H1 (cell line): ENCODE measurements at regions not wholly inside any gene's neighbourhood (a gene's known extent, or its start where the extent isn't known, plus 50 kb on each side); places are given as distances from the start of the nearest gene placed in this dataset.

Source experiments
- CTCF ChIA-PET: fragments of 300-600 bp; sonication (Branson Sonifier 250); formaldehyde crosslinking; loops from one replicate; lab custom pipeline; 2021; ENCODE audit not compliant: partially characterized antibody; lab: Charles Lee
- POLR2A ChIA-PET: fragments of 300-600 bp; sonication (Branson Sonifier 250); formaldehyde crosslinking; loops from one replicate; lab custom pipeline; 2021; ENCODE audit warnings: inconsistent platforms; ENCODE audit not compliant: partially characterized antibody; lab: Charles Lee
- DNase-seq, 2 experiments: peaks; one replicate each; pipeline versions ENCODE4 v3.0.0 to v3.0.0-alpha.2; 2010 to 2022; ENCODE audit warnings: low spot score in 2 of 2, low read depth in 1 of 2, mixed read lengths in 1 of 2
- FAIRE-seq: peaks from 2 replicates; lab custom pipeline; 2011; peaks lifted over from hg19 to GRCh38; lab: Jason Lieb, UNC
- H2AFZ ChIP-seq: 2 replicates; pipeline ENCODE4 v1.8.1; 2012; ENCODE audit warnings: low read length, inconsistent platforms
- H2AK5ac ChIP-seq: 2 replicates; pipeline ENCODE4 v1.6.1; 2013; ENCODE audit warnings: low read depth, low read length
- H2BK120ac ChIP-seq: replicated peaks from 2 replicates; pipeline ENCODE3; 2013; ENCODE audit warnings: low read depth, low read length, inconsistent platforms
- H2BK12ac ChIP-seq: 2 replicates; pipeline ENCODE4 v1.6.1; 2013; ENCODE audit warnings: low read depth, low read length
- H2BK15ac ChIP-seq: 2 replicates; pipeline ENCODE4 v1.6.1; 2013; ENCODE audit warnings: low read length
- H2BK20ac ChIP-seq: 2 replicates; pipeline ENCODE4 v1.6.1; 2013; ENCODE audit warnings: low read length
- H2BK5ac ChIP-seq: 2 replicates; pipeline ENCODE4 v1.6.1; 2013; ENCODE audit warnings: low read depth, low read length
- H3K14ac ChIP-seq: 2 replicates; pipeline ENCODE4 v1.6.1; 2013; ENCODE audit warnings: inconsistent platforms; ENCODE audit not compliant: insufficient read length
- H3K18ac ChIP-seq: 2 replicates; pipeline ENCODE4 v1.6.1; 2013; ENCODE audit warnings: low read length; ENCODE audit errors: extremely low read depth
- H3K23ac ChIP-seq: 2 replicates; pipeline ENCODE4 v1.6.1; 2013; ENCODE audit warnings: inconsistent platforms; ENCODE audit not compliant: insufficient read length
- H3K23me2 ChIP-seq: 2 replicates; pipeline ENCODE4 v1.6.1; 2013; ENCODE audit warnings: low read depth, low read length
- H3K27ac ChIP-seq: 2 replicates; pipeline ENCODE4 v1.6.1; 2011; ENCODE audit warnings: low read depth, low read length, inconsistent platforms
- H3K27me3 ChIP-seq, 4 experiments: replicated peaks in 1 of 4; 1 replicate in 1 of 4; 2 replicates in 3 of 4; pipeline versions ENCODE4 v1.6.1 to v1.8.1; 2011 to 2013; ENCODE audit warnings: low read length in 3 of 4, mild to moderate bottlenecking in 3 of 4, inconsistent platforms in 2 of 4, mixed read lengths in 2 of 4, moderate library complexity in 1 of 4; ENCODE audit not compliant: control insufficient read depth in 3 of 4, insufficient read depth in 3 of 4; ENCODE audit errors: extremely low read depth in 1 of 4
- H3K36me3 ChIP-seq, 4 experiments: 2 replicates each; pipeline versions ENCODE4 v1.6.1 to v1.8.1; 2011 to 2013; ENCODE audit warnings: mild to moderate bottlenecking in 4 of 4, low read length in 3 of 4, moderate library complexity in 2 of 4, control low read depth in 1 of 4, inconsistent platforms in 1 of 4; ENCODE audit not compliant: insufficient read depth in 4 of 4, control insufficient read depth in 2 of 4
- H3K4ac ChIP-seq: replicated peaks from 2 replicates; pipeline ENCODE3; 2013; ENCODE audit warnings: low read length, low read depth, mixed read lengths, inconsistent platforms; ENCODE audit not compliant: insufficient read length
- H3K4me1 ChIP-seq, 4 experiments: replicated peaks in 1 of 4; 1 replicate in 1 of 4; 2 replicates in 3 of 4; pipeline versions ENCODE4 v1.6.1 to v1.8.1; 2011 to 2013; ENCODE audit warnings: low read length in 3 of 4, inconsistent platforms in 2 of 4, mixed read lengths in 1 of 4; ENCODE audit not compliant: insufficient read depth in 4 of 4, control insufficient read depth in 3 of 4
- H3K4me2 ChIP-seq, 2 experiments: 2 replicates each; pipeline versions ENCODE4 v1.6.1 to v1.8.1; 2011 to 2013; ENCODE audit warnings: low read depth in 2 of 2, low read length in 2 of 2, control low read depth in 1 of 2, inconsistent platforms in 1 of 2, mild to moderate bottlenecking in 1 of 2; ENCODE audit not compliant: insufficient read depth in 1 of 2
- H3K4me3 ChIP-seq, 4 experiments: fragments of 200-600, 300-600 bp in 1 of 4; sonication (generic), shearing (Covaris generic), sonication (Bioruptor Twin) in 1 of 4; 2 replicates each; pipeline versions ENCODE4 v1.5.1 to v1.8.1; 2011 to 2016; ENCODE audit warnings: low read length in 4 of 4, low read depth in 3 of 4, control low read depth in 2 of 4, inconsistent platforms in 2 of 4, mild to moderate bottlenecking in 2 of 4, mixed read lengths in 1 of 4, moderate library complexity in 1 of 4; ENCODE audit not compliant: insufficient read depth in 2 of 4; ENCODE audit errors: extremely low read depth in 1 of 4
- H3K56ac ChIP-seq: replicated peaks from 2 replicates; pipeline ENCODE3; 2013; ENCODE audit warnings: low read depth, mild to moderate bottlenecking, mixed read lengths, low read length, inconsistent platforms; ENCODE audit not compliant: insufficient read length
- H3K79me1 ChIP-seq: 2 replicates; pipeline ENCODE4 v1.6.1; 2013; ENCODE audit warnings: low read depth, low read length, control low read depth
- H3K79me2 ChIP-seq, 2 experiments: 2 replicates each; pipeline versions ENCODE4 v1.6.1 to v1.8.1; 2012 to 2013; ENCODE audit warnings: low read length in 2 of 2, mild to moderate bottlenecking in 2 of 2, inconsistent platforms in 1 of 2; ENCODE audit not compliant: insufficient read depth in 2 of 2, control insufficient read depth in 1 of 2
- H3K9ac ChIP-seq, 4 experiments: replicated peaks in 1 of 4; 1 replicate in 1 of 4; 2 replicates in 3 of 4; pipeline versions ENCODE4 v1.6.1 to v1.8.1; 2011 to 2013; ENCODE audit warnings: low read depth in 3 of 4, low read length in 3 of 4, control low read depth in 2 of 4, mild to moderate bottlenecking in 2 of 4, moderate library complexity in 2 of 4, inconsistent platforms in 1 of 4; ENCODE audit errors: extremely low read depth in 1 of 4
- H3K9me3 ChIP-seq, 2 experiments: 2 replicates each; pipeline versions ENCODE4 v1.6.1 to v1.8.1; 2012 to 2013; ENCODE audit warnings: mild to moderate bottlenecking in 2 of 2, moderate library complexity in 2 of 2, control low read depth in 1 of 2, inconsistent platforms in 1 of 2, low read depth in 1 of 2, low read length in 1 of 2, mixed read lengths in 1 of 2; ENCODE audit not compliant: insufficient read depth in 2 of 2
- H4K20me1 ChIP-seq, 2 experiments: replicated peaks in 1 of 2; 2 replicates each; pipeline versions ENCODE3 to v1.8.1; 2011 to 2013; ENCODE audit warnings: inconsistent platforms in 2 of 2, low read length in 2 of 2, mild to moderate bottlenecking in 1 of 2; ENCODE audit not compliant: insufficient read depth in 2 of 2, control insufficient read depth in 1 of 2
- H4K5ac ChIP-seq: 2 replicates; pipeline ENCODE4 v1.6.1; 2013; ENCODE audit warnings: low read length, low read depth, mixed read lengths, inconsistent platforms; ENCODE audit not compliant: insufficient read length
- H4K8ac ChIP-seq: 2 replicates; pipeline ENCODE4 v1.8.0; 2013; ENCODE audit warnings: mild to moderate bottlenecking, moderate library complexity, low read length, inconsistent platforms; ENCODE audit not compliant: insufficient read depth; ENCODE audit errors: extremely low read depth
- H4K91ac ChIP-seq: replicated peaks from 2 replicates; pipeline ENCODE3; 2013; ENCODE audit warnings: low read length, mixed read lengths, inconsistent platforms; ENCODE audit not compliant: insufficient read length
- CBX5 ChIP-seq: fragments of 300-800, 300-1000 bp; sonication (generic); IDR thresholded peaks from 2 replicates; pipeline ENCODE4 v1.7.1; 2016; ENCODE audit warnings: antibody characterized with exemption, low read length, low read depth
- NRF1 ChIP-seq: IDR thresholded peaks from 2 replicates; pipeline ENCODE4 v1.6.1; 2011; ENCODE audit warnings: mild to moderate bottlenecking, low read depth, low read length, improper control_type of control experiment
- ZNF274 ChIP-seq: IDR thresholded peaks from 2 replicates; pipeline ENCODE4 v1.7.0; 2012; ENCODE audit warnings: low read length, borderline replicate concordance; ENCODE audit errors: extremely low read depth
- WGBS, 2 experiments: shearing (Covaris generic) in 1 of 2; methylation state at CpG; one replicate each; pipeline versions ENCODE4 v1.1.6 to v1.1.7; 2013 to 2015; ENCODE audit warnings: low lambda C conversion rate in 2 of 2, mixed read lengths in 2 of 2, inconsistent platforms in 1 of 2, low coverage in 1 of 2, missing lambda C conversion rate in 1 of 2; ENCODE audit not compliant: insufficient replicate concordance in 2 of 2, insufficient coverage in 1 of 2, insufficient read length in 1 of 2; ENCODE audit errors: extremely low coverage in 1 of 2, missing lambda C conversion rate in 1 of 2; 5-methylcytosine and 5-hydroxymethylcytosine counted together

GRCh38 chr17:33905338-33905800, 349.7 kb upstream of the CCL2 start:
- no peak overlapping the region for H3K4me2 ChIP-seq
- no peak overlapping the region for H3K18ac ChIP-seq
- no peaks in the 10 kb centered on the region for H4K20me1 ChIP-seq
- no peaks in the 10 kb centered on the region for H3K36me3 ChIP-seq
- TF ChIP-seq ZNF274 (no peak), NRF1 (no peak), CBX5 (no peak)
- no peak overlapping the region for H2BK12ac ChIP-seq
- no peak overlapping the region for H2BK20ac ChIP-seq
- ChIA-PET CTCF (interaction anchor here (1.2 kb wide), 1 partner anchor 42 kb away, joined by 3 read pairs; no protein-coding TSS in a partner anchor), POLR2A (no interaction called here)
- H4K5ac ChIP-seq, result no peak overlapping the region
- H2BK120ac ChIP-seq, result no peak overlapping the region
- H3K27ac ChIP-seq, result no peak overlapping the region
- no peak overlapping the region for H3K56ac ChIP-seq
- no peaks in the 10 kb centered on the region for H3K79me1 ChIP-seq
- H3K14ac ChIP-seq, result no peak overlapping the region
- DNase-seq, result no peak
- no peak overlapping the region for H4K8ac ChIP-seq
- no peaks in the 10 kb centered on the region for H3K79me2 ChIP-seq
- H3K4ac ChIP-seq, result no peak overlapping the region
- no peak overlapping the region for H2AFZ ChIP-seq
- no peak overlapping the region for H2BK15ac ChIP-seq
- H3K23me2 ChIP-seq, result no peaks in the 10 kb centered on the region
- H2AK5ac ChIP-seq, result no peak overlapping the region
- H3K9ac ChIP-seq, result no peak overlapping the region
- no peak overlapping the region for H2BK5ac ChIP-seq
- no peak overlapping the region for H3K23ac ChIP-seq
- no peak overlapping the region for H3K4me3 ChIP-seq
- WGBS, 2 experiments, result 90% methylated on average over 3 of the region's 3 CpGs; no CpG with 5 or more reads in 1 of the 2 experiments
- no peaks in the 10 kb centered on the region for H3K27me3 ChIP-seq
- FAIRE-seq, result no peak
- H4K91ac ChIP-seq, result no peak overlapping the region
- H3K9me3 ChIP-seq, result no peaks in the 10 kb centered on the region
- peaks cover 0 to 7% (median 1%) of the 10 kb centered on the region in 4 experiments; a peak in 2 of 7 replicates for H3K4me1 ChIP-seq
